ENCODE measurements at regions not wholly inside any gene's neighbourhood (a gene's known extent, or its start where the extent isn't known, plus 50 kb on each side); places are given as distances from the start of the nearest gene placed in this dataset.

DNA sequence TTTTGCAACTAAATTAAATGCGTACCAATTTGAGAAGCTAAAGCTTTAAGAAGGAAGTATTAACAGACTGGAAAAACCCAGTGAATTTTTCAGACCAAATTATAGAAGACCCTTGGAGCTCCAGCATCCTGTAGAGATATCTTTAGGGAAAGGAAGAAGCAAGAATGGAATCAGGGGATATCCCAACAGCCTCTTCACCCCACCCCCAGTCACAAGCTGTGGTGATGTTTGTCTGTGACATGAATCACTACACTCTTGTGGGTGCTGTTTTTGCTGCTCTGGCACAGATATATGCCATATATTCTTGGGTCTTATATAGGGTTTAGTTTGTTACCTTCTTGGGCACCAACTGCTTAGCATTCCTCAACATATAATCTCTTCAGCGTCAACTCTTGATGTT lies 78.5 kb upstream of the BCL6 start:
- DNase-seq (ENCODE audit: low spot score), result peak; percentile 4

DNA sequence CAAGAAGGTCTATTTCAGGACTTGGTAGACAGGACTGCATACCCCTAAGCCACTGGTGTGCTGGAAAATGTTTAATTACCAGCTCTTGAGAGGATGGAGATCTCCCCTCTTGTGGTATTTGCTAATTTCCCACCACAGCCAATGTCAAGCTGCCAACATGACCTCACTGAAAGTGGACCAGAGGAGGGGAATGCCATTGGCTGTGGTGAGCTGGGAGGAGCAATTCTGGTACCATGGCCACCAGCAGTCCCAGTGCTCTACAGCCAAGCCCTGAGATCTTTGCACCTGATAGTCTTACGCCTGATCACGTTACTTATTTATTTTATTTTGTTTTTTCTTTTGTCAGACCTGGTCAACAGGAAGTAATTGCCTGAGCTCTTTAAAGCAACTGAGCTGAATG lies 82.5 kb upstream of the BCL6 start:
- DNase-seq (ENCODE audit: low spot score), result no peak

DNA sequence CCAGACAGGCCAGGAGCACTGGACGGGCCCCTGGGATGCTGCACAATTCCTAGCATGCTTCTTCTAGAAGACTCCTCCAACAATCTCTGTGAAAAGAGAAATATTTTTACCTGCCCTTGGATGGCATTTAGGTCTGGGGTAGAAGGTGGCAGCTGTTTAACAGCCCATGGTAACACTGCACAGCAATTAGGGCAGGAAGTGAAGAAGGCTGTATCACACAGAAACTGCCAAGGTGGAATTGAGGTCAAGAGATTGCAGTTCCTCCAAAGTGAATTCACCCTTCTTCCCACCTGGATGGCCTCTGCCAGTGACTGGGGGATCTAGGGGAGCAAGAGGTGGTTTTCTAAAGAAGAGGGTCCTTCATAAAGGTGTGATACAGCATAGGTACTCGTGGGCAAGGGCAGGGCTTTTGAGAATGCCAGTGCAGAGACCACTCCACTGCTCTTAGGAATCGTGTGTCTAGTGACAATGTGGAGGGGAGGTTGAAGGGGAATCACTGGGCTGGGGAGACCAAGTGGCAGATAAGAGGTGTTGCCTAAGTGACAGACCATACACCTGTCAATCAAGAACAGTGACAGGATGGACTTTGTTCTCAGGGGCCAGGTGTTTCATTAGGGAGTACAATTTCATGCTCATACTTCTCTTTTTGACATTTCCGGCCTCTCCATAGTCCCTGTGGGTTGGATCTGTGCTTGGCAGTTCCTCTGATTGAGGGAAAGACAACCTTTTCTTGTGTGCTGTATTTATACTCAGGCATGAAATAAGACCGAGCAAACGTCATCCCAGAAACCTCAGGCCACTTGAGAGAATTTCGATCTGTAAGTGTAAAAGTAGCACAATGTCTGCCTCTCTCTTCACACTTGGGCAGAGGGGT lies 83.5 kb upstream of the BCL6 start:
- DNase-seq (ENCODE audit: low spot score), result no peak

DNA sequence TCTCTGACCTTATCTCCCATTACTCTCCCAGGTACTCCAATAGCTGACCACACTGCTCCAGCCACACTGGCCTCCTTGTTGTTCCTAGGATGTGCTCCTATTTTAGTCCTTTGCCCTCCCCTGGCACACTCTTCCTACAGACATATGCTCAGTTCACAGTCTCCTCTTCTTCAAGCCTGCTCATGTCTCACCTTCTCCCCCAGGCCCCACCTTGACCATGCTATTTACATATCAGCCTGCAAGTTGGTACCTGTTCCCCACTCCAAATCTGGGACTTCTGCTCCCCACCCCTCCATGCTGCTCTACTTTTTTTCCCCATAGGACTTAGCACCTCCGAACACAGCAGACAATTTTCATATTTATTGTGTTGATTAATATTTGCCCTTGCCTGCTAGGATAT lies 84.9 kb upstream of the BCL6 start:
- no peak for DNase-seq (ENCODE audit: low spot score)

DNA sequence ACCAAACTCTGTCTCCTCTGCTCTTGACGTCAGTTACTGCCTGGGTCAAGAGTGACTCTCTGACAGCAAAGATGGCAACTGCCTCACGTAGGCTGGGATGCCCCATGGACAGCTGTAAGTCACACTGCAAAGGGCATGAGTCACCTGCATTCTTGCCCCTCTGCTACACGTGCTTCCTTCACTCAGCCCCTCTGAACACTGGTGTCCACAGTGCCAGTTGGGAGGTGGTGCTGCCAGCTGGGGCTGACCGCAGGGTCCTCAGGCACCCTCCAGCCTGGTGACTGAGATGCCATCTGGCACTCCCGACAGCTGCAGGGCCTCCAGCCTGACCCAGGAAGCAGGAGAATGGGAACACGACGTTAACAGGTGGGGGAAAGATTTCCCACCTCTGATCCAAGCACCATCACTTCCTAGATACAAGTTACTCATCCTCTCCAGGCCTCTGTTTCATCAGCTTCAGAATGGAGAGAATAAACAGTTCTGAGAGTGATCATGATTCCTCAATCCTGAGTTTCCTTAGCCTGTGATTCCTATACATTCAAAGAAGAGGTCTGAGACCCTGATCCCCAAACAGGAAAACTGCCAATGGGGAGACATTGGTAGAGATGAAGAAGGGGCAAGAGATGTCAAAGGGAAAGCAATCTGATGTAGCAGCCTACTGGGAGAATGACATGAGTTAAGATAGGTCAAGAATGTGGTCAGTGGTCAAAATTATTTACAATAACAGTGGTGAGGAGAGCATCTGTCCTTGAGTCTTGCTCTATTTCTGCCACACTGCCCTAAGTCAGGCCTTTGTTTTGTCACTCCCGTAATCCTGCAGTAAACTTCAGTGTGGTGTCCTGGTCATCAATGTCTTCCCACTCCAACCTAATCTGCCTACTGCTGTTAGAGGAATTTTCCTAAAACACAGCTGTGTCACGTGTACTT lies 86.1 kb upstream of the BCL6 start:
- DNase-seq (ENCODE audit: low spot score), result peak; percentile 8

DNA sequence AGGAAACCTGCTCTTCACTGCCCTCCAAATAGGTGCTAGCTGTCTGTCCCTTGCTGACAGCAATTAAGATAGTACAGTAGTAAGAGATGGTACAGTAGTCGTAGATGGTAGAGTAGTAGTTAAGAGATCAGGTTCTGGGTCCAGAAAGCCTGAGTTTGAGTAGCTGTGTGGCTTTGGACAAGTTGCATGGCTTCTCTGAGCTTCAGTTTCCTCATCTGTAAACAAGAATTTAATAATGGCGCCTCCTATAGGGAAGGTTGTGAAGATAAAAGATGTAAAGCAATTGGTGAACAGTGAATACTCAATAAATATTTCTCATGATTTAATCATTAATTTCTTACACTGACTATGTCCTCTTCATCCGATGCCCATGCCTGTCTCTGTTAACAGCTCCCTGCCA lies 86.9 kb upstream of the BCL6 start:
- no peak for DNase-seq (ENCODE audit: low spot score)

DNA sequence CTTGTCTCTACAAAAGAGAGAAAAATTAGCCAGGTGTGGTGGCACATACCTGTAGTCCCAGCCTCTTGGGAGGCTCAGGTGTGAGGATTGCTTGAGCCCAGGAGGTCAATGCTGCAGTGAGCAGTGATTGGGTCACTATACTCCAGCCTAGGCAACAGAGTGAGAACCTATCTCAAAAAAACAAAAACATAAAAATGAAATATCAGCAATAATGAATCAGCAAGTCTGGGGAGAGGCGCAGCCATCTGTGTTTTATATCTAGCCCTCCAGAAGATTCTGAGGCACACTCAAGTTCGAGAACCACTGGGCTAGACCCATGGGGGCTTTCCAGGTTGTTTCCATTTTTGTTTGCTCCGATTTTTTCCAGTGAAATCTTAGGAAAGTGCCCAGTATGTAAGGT lies 88.1 kb upstream of the BCL6 start:
- no peak for DNase-seq (ENCODE audit: low spot score)

DNA sequence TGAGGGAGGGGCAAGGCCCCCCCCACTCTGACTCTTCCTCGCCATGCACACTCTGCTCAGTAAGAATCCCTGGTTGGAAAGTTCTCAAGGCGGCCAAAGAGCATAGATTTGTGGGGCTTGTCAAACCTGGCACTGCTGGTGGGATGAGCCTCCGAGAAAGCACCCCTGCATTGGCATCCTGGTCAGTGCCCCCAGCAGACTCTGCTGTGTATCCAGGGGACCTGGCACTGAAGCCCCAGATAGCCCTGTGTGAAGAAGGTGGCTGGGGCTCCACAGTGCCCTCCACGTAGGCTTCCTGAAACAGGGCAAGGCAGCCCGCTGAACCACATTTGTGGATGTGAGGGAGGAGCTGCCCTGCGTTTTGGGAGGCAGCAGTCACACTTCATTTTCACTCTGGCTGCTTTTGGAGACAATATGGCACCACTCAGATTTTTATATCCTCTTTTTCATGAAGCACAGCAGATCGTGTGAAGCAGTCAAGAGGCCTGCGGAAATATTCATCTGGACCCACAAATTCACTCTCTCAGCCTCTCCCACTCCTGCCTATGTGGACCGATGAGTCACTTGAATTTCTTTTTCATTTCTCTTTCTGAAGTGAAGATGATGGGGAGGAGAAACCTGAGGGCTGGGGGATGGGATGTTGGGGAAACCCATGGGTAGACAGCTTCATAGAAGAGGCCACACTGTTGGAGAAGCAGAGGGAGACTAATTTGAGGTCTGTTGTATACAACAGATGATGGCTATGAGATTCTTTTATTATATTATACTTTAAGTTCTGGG lies 88.7 kb upstream of the BCL6 start:
- no peak for DNase-seq (ENCODE audit: low spot score)

DNA sequence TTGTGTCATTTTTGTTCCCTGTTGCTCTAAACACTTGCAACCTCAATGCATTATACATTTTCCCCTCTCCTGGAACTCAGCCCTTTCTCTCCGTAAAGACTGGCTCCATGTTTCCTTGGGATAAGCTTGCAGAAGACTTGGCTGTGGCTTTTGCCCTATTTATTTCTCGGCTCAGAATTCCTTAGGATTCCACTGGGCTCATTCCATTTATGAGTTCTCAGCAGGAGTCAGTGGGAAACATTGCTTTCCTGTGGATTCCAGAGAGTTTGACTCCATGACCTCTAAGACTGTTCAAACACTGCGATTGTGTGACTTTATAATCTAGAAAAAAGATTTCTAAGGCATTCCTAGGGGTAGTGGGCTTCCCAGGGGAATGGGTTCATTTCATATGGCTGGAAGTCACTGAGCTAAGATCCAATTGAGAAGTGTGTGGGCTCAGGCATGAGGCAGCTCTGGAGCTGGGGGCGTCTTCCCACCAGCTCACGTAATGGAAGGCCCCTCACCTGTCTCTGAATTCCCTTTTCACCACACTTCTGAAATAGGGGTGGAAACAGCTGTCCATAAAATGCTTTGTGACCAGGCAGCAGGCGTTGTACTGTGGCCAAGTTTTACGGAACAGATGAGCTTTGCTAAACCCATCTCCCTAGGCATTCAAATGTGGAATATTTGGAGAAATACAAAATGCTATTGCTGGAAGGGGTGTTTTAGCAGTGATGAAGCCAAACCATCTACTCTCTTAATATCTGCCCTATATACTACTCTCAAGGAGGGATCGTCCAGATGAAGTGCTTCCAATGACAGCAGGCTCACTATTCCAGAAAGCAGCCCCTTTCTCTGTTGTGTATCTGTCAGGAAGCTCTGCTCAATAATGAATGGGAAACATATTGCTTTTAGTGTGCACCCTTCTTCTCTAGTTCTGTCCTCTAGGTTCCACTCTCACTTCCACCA lies 91.8 kb upstream of the BCL6 start:
- no peak for DNase-seq (ENCODE audit: low spot score)

DNA sequence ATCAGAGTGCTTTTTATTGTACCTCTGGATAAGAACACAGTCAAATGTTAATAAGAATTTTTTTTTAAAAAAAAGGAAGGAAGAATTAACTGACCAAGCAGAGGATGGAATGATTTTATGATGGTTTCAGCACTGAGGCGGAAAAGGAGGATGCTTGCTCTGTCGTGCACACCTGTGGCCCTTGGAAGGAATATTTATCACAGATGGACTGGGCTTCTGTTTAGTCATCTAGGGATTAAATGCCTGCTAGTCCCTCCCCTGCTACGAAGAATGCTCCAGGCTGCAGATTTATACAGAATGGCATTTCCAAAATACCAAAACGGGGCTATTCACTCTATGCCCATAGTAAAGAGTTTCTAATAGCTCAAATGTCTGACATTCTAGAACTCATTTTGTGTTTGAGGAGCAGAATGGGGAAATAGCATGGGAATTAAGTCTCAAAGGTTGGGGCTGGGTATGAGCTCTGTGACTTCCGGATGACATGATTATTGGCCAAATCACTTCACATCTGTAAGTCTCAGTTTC lies 92.8 kb upstream of the BCL6 start:
- DNase-seq (ENCODE audit: low spot score), result no peak

DNA sequence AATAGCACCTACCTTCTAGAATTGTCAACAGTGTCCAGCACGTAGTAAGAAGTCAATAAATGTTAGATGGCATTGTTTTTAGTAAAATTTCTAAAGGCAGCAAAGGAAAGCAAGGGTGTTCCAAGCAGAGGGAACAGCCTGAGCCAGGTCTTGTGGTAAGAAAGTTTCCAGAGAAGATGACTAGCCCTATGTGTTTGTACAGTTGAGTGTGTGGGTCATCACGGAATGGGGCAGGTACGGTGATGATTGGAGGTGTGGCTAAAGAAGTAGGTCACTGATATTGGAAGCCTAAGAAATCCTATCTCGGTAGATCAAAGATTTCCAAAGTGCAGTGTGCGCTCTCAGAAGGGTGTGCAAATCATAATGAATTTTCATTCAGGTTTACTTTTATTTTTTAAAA lies 94.2 kb upstream of the BCL6 start:
- DNase-seq (ENCODE audit: low spot score), result no peak

DNA sequence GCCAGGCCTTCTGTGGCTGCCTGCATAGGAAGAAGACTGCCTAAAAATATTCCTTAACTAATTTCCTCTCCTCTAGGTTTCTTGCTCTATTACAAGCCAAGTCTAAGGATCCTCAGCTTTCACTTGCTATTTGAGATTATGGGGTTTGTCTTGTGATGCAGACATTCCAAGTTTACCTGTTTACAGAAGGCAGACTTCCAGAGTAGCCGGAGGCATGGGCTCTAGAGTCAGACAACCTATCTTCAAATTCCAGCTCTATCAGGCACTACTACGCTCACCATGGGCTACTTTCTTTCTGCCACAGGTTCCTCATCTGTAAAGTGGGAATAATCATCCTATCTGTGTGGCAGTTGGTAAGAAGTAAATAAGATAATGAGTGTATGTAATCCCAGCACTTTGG lies 95.6 kb upstream of the BCL6 start:
- no peak for DNase-seq (ENCODE audit: low spot score)

DNA sequence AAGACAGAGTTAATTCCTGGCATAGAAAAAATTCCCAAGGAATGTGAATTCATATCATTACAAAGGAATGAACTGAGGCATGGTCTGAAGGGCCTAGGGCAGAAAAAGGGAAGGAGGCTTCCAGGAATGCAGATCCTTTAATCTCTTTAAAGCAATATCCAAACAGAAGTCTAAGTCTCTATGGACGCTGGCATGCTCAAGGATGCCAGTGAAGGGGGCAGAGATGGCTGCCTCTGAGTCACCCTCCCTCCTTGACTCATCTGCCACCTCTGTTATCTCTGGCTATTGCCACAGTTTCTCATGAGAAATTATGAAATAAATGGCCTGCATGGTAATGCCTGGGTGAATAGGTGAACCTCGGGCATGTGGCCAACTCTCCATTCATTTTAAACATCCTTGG lies 96.3 kb upstream of the BCL6 start:
- peak; percentile 76 for DNase-seq (ENCODE audit: low spot score)

DNA sequence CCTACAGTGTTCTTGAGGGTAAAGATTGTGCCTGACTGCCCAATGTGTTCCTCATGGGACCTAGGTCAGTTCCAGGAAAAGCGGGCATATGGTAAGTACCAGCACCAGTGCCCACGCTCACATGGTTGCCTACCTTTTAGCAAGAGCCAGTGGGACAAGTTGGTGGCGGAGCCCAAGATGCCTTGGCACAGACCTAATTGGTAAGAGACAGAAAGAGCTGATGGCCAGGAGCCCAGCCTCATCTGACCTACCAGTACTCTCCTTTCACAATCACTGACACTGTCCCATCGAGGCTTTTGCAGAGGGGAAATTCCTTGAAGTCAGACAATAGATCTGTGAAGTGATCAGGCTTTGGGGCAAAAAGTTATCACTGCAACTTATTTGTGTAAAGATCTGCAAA lies 98.4 kb upstream of the BCL6 start:
- no peak for DNase-seq (ENCODE audit: low spot score)

DNA sequence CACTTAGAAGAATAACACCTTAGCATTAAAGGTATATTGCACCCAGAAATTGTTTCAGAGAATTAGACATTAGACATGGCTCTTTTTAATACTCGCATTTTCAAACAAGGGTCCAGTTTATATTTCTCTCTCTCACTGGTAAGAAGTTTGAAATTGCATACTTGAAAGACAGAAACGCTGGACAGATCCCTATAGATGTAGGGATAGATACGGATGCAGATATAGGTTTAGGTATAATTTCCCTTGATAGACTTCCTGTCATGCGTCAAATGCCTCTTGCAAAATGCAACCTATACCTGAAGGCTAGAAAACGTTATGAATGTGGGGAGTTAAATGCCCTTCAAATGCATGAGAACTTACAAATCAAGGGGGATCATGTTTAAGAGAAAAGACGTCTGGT lies 99.4 kb upstream of the BCL6 start:
- no peak for DNase-seq (ENCODE audit: low spot score)

DNA sequence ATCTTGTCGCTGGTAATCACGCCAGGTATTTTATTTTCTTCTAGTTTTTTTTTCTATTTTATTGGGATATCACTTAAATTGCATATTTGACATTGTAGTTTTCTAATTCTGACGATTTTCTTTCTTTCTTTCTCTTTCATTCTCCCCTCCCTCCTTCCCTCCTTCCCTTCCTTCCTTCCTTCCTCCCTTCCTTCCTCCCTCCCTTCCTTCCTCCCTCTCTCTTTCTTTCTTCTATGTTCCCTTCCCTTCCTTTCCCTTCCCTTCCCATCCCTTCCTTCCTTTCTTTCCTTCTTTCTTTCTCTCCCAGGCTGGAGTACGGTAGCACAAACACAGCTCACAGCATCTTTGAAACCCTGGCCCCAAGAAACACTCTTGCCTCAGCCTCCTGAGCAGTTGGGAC lies 100.6 kb upstream of the BCL6 start:
- DNase-seq (ENCODE audit: low spot score), result no peak

DNA sequence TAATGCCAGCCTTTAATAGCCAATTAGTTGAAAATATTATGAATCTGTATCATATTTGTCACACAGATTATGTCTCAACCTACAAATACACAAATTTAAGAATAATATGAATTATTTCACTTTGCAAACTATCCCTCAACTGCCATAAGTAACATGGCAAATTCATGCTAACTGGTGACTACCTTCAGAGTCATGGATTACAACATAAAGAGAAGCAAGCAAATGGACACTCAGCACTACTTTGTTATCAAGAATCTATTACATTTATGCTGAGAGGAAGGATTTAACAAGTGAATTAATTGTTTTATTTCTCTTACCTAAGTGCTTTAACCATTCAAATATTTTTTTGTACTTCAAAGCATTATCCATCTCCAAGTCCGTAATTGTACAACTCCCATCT lies 103.1 kb upstream of the BCL6 start:
- no peak for DNase-seq (ENCODE audit: low spot score)

DNA sequence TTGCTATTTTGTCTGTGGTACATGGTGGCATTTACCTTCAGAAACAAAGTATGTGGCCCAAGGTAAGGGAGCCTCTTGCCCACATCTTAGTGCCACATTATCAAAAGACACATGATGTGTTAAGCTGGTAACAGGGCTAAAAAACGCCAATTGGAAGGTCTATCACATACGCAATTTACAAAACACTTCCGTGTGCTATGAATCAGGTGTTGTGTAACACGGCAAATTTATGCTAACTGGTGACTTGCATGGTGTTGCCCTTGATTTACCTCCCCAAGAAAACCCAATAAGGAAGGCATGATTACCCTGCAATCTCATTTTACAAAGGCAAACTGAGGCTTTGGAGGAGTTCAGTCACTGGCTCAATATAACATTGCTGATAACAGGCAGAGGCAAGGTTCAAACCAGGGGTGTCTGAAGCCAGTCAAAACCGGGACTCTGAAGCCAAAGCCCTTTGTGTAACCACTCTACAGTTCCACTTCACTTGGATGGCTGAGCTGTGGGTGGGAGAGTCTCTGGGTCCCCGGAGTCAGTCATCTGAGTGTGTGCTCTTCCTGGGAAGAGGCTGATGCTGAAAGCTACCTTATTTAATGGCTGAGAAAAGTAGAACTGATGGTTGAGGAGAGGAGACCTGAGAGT lies 103.9 kb upstream of the BCL6 start:
- no peak for DNase-seq (ENCODE audit: low spot score)

DNA sequence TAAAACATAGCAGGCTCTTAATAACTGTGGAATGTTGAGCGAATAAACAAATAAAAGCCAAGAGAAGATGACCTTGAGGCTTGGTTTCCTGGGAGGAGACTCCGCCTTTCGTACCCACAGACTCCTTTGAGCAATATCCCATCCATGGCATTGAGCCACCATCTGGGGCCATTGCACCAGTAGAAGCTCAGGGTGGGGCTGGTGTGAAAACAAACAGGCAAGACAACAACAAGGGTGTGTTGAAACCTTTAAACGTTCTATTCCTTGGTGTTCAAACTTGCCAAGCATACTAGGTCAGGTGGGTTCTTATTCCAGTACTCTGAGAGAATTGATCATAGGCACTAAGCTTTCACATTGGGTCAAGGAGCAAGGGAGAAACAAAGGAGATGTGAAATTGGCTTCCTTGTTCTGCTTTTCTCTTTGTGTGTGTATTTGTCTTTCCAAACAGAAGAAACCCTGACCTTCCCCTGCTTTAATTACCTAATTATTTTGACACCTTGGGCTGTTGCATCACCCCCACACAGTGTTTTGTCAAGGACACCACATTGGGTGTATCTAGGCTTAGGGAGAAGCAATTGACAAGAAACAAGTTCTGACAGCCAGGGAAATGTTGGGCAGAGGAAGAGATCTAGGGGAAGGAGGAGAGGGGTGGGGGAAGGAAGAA lies 105.1 kb upstream of the BCL6 start:
- DNase-seq (ENCODE audit: low spot score), result no peak

All from kidney tubule cell (primary cell).